Fibroblast of lung (primary cell): ENCODE measurements at regions not wholly inside any gene's neighbourhood (a gene's known extent, or its start where the extent isn't known, plus 50 kb on each side); places are given as distances from the start of the nearest gene placed in this dataset.

Experiments used
- DNase-seq, 2 donors: peaks; one replicate each; pipeline versions ENCODE4 v3.0.0 to v3.0.0-alpha.2; 2010; ENCODE audit warnings: low read depth in 2 of 2
- H2AFZ ChIP-seq: 2 replicates; pipeline ENCODE4 v1.5.1; 2012; ENCODE audit warnings: low read length, control low read depth, inconsistent platforms
- H3K27ac ChIP-seq: 2 replicates; pipeline ENCODE4 v1.5.1; 2011; ENCODE audit warnings: low read length, control low read depth; ENCODE audit not compliant: insufficient read depth
- H3K27me3 ChIP-seq: 2 replicates; pipeline ENCODE4 v1.5.1; 2011; ENCODE audit warnings: mild to moderate bottlenecking, low read length; ENCODE audit not compliant: control insufficient read depth, insufficient read depth
- H3K36me3 ChIP-seq: 2 replicates; pipeline ENCODE4 v1.5.1; 2011; ENCODE audit warnings: low read length; ENCODE audit not compliant: control insufficient read depth, insufficient read depth
- H3K4me1 ChIP-seq: 2 replicates; pipeline ENCODE4 v1.5.1; 2011; ENCODE audit warnings: low read length; ENCODE audit not compliant: control insufficient read depth, insufficient read depth; ENCODE audit errors: extremely low read depth
- H3K4me2 ChIP-seq: 2 replicates; pipeline ENCODE4 v1.5.1; 2011; ENCODE audit warnings: low read length, control low read depth; ENCODE audit not compliant: insufficient read depth; ENCODE audit errors: extremely low read depth
- H3K4me3 ChIP-seq, 4 experiments: fragments of 200-600 bp in 1 of 4; sonication (generic) in 1 of 4; replicated peaks in 1 of 4; 2 replicates each; pipeline ENCODE4 v1.5.1; 2011 to 2016; ENCODE audit warnings: low read length in 4 of 4, low read depth in 3 of 4, mild to moderate bottlenecking in 3 of 4, control low read depth in 2 of 4, inconsistent platforms in 1 of 4, mixed read lengths in 1 of 4; ENCODE audit not compliant: insufficient read depth in 1 of 4; ENCODE audit errors: control extremely low read depth in 1 of 4
- H3K79me2 ChIP-seq: 2 replicates; pipeline ENCODE4 v1.5.1; 2012; ENCODE audit warnings: mild to moderate bottlenecking, low read length, inconsistent platforms; ENCODE audit not compliant: control insufficient read depth, insufficient read depth
- H3K9ac ChIP-seq: 2 replicates; pipeline ENCODE4 v1.5.1; 2011; ENCODE audit warnings: mild to moderate bottlenecking, low read length, control low read depth; ENCODE audit not compliant: insufficient read depth
- H3K9me3 ChIP-seq: 2 replicates; pipeline ENCODE4 v1.5.1; 2012; ENCODE audit warnings: low read depth, low read length; ENCODE audit not compliant: control insufficient read depth, insufficient read depth
- H4K20me1 ChIP-seq: 2 replicates; pipeline ENCODE4 v1.5.1; 2011; ENCODE audit warnings: low read length; ENCODE audit not compliant: control insufficient read depth, insufficient read depth; ENCODE audit errors: extremely low read depth
- CTCF ChIP-seq, 2 donors: IDR thresholded peaks in 1 of 2; conservative IDR thresholded peaks in 1 of 2; 1 replicate in 1 of 2; 2 replicates in 1 of 2; pipeline ENCODE4 v1.5.1; 2011 to 2012; ENCODE audit warnings: low read length in 2 of 2, control low read depth in 1 of 2, inconsistent platforms in 1 of 2, low read depth in 1 of 2, mild to moderate bottlenecking in 1 of 2
- EZH2 ChIP-seq: IDR thresholded peaks from 2 replicates; pipeline ENCODE4 v1.5.1; 2012; ENCODE audit warnings: low read length, control low read depth, mild to moderate bottlenecking; ENCODE audit errors: missing control alignments

GRCh38 chr16:52077607-52078006, 469.3 kb downstream of the TOX3 start:
- H3K9me3 ChIP-seq = no peaks in the 10 kb centered on the region
- no peak overlapping the region for H3K4me2 ChIP-seq
- H4K20me1 ChIP-seq = no peaks in the 10 kb centered on the region
- no peak for TF ChIP-seq EZH2
- no peak for TF ChIP-seq CTCF (conservative IDR thresholded peaks at IDR 0.05 in 1 of 2, IDR thresholded peaks at IDR 0.05 in 1 of 2; ENCODE audit: low read depth in 1 of 2, low read length in 2 of 2)
- DNase-seq = no peak
- H3K36me3 ChIP-seq = no peaks in the 10 kb centered on the region
- no peak overlapping the region for H3K4me3 ChIP-seq
- no peaks in the 10 kb centered on the region for H3K79me2 ChIP-seq
- H3K27ac ChIP-seq = no peak overlapping the region
- no peak overlapping the region for H2AFZ ChIP-seq
- H3K4me1 ChIP-seq = no peaks in the 10 kb centered on the region
- no peak overlapping the region for H3K9ac ChIP-seq
- no peaks in the 10 kb centered on the region for H3K27me3 ChIP-seq

- Histone ChIP-seq H3K4me2 (no peak overlapping the region), H3K4me3 (no peak overlapping the region), H2AFZ (no peak overlapping the region), H3K4me1 (no peaks in the 10 kb centered on the region), H3K9me3 (no peaks in the 10 kb centered on the region), H3K36me3 (no peaks in the 10 kb centered on the region), H3K79me2 (no peaks in the 10 kb centered on the region), H4K20me1 (no peaks in the 10 kb centered on the region), H3K9ac (no peak overlapping the region), H3K27ac (no peak overlapping the region), H3K27me3 (no peaks in the 10 kb centered on the region)
- no peak for DNase-seq
- TF ChIP-seq EZH2 (no peak), CTCF (conservative IDR thresholded peaks at IDR 0.05 in 1 of 2, IDR thresholded peaks at IDR 0.05 in 1 of 2; ENCODE audit: low read depth in 1 of 2, low read length in 2 of 2) (no peak)
Measured at GRCh38 chr16:52076801-52077201, 470.1 kb downstream of the TOX3 start.

GRCh38 chr16:52076332-52076731, 470.6 kb downstream of the TOX3 start:
- H3K27ac ChIP-seq = no peak overlapping the region
- H3K4me3 ChIP-seq = no peak overlapping the region
- H3K36me3 ChIP-seq = no peaks in the 10 kb centered on the region
- no peaks in the 10 kb centered on the region for H3K9me3 ChIP-seq
- no peak for TF ChIP-seq CTCF (conservative IDR thresholded peaks at IDR 0.05 in 1 of 2, IDR thresholded peaks at IDR 0.05 in 1 of 2; ENCODE audit: low read depth in 1 of 2, low read length in 2 of 2)
- TF ChIP-seq EZH2 = no peak
- no peaks in the 10 kb centered on the region for H3K27me3 ChIP-seq
- DNase-seq = no peak
- H3K9ac ChIP-seq = no peak overlapping the region
- H3K79me2 ChIP-seq = no peaks in the 10 kb centered on the region
- no peaks in the 10 kb centered on the region for H3K4me1 ChIP-seq
- H4K20me1 ChIP-seq = no peaks in the 10 kb centered on the region
- no peak overlapping the region for H2AFZ ChIP-seq
- no peak overlapping the region for H3K4me2 ChIP-seq
